ENCODE measurements at regions not wholly inside any gene's neighbourhood (a gene's known extent, or its start where the extent isn't known, plus 50 kb on each side); places are given as distances from the start of the nearest gene placed in this dataset.
"Not testable (repeated sequence)": the region's sequence is repeated elsewhere in the genome, so short reads cannot be mapped to it uniquely, and the experiment has no call there.

DNA sequence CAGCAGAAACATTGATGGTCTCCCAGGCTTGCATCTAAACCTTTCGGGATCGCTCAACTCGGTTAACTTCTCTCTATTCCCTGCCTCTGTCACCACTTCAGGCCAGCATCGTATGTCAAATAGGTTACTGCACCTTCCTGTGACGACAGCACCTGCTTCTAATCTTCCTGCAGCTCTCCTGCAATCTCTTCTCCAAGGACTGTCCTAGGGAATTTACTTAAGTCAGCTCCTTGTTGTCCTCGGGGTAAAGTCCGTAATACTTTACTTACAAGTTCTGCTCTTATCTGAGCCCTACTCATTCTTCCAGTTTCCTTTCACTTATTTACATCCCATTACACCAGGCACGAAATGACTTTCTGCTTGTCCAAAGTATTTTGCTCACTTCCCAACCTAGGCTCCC, 372.7 kb upstream of the AKR1E2 start:
- DNase-seq (ENCODE audit: low read depth in 2 of 3, low spot score in 2 of 3), result no peak

GRCh38 chr10:4450981-4451908, 374.8 kb upstream of the AKR1E2 start:
- no peak for DNase-seq (ENCODE audit: low read depth in 2 of 3, low spot score in 2 of 3)

GRCh38 chr10:4450169-4450568, 375.8 kb upstream of the AKR1E2 start:
- DNase-seq (ENCODE audit: low read depth in 2 of 3, low spot score in 2 of 3), result no peak

- no peak for DNase-seq (ENCODE audit: low read depth in 2 of 3, low spot score in 2 of 3)
Measured at GRCh38 chr10:4448030-4448429, 378.0 kb upstream of the AKR1E2 start.

DNA sequence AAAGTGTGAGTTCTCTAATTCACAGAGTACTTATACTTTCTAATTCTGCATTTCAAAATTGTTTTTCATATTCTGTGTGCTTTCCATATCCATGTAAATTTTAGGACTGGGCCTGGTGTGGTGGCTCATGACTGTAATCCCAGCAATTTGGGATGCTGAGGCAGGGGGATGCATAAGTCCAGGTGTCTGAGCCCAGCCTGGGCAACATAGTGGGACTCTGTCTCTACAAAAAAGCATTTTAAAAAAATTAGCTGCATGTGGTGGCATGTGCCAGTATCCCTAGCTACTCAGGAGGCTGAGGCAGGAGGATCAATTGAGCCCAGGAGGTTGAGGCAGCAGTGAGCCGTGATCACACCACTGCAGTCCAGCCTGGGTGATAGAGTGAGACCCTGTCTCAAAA, 382.6 kb upstream of the AKR1E2 start:
- no peak for DNase-seq (ENCODE audit: low read depth in 2 of 3, low spot score in 2 of 3)

DNA sequence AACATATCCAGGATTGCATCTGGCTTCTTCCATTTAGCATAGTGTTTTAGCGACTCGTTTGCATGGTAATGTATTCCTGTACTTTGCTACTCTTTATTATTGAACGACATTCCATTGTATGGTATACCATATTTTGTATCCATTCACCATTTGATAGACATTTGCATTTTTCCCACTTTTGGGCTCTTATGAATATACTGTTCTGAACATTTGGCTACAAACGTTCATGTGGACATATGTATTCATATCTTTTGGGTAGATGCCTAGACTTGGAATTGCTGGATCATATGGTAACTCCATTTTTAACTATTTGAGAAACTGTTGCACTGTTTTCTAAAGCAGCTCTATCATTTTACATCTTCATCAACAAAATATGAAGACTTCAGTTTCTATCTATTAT, 383.7 kb upstream of the AKR1E2 start:
- no peak for DNase-seq (ENCODE audit: low read depth in 2 of 3, low spot score in 2 of 3)

- no peak for DNase-seq (ENCODE audit: low read depth in 2 of 3, low spot score in 2 of 3)
Measured at GRCh38 chr10:4440260-4440659, 385.7 kb upstream of the AKR1E2 start.

GRCh38 chr10:4437791-4438190, 388.2 kb upstream of the AKR1E2 start:
- DNase-seq (ENCODE audit: low read depth in 2 of 3, low spot score in 2 of 3), result no peak

DNA sequence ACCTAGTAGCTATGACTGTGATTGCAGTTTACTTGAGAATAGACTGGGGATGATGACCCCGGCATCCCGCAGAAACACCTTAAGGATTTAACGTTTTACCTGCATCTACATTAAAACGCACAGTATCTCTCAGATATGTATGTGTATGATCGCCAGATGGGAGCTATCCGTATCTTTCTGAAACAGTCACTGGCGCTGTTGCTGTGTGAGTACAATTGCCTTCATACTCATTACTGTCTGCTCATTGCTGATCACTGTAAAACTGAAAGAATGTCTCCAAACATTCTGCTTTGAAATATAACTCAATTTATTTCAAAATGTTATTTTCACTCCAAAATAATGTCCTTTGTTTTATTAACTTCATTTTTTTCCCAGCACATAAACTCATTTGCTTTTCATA, 388.9 kb upstream of the AKR1E2 start:
- no peak for DNase-seq (ENCODE audit: low read depth in 2 of 3, low spot score in 2 of 3)

DNA sequence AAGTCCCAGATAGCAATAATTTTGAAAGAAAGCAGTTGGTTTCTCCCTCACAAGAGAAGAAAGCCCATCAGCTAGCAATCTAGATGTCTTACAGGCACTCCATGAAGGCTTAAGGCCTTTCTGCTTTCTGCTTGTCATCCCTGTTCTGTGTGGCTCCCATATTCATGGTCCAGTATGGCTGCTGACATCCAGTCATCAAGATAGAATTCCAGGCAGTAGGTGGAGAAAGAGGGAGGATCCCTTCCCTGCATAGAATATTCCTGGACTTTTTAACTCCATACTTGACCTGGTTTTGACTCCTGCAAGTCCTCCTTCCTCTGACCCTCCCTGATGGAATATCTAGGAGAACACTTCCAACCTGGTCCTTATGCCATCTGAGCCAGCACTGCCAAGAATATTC, 389.9 kb upstream of the AKR1E2 start:
- no peak for DNase-seq (ENCODE audit: low read depth in 2 of 3, low spot score in 2 of 3)

DNA sequence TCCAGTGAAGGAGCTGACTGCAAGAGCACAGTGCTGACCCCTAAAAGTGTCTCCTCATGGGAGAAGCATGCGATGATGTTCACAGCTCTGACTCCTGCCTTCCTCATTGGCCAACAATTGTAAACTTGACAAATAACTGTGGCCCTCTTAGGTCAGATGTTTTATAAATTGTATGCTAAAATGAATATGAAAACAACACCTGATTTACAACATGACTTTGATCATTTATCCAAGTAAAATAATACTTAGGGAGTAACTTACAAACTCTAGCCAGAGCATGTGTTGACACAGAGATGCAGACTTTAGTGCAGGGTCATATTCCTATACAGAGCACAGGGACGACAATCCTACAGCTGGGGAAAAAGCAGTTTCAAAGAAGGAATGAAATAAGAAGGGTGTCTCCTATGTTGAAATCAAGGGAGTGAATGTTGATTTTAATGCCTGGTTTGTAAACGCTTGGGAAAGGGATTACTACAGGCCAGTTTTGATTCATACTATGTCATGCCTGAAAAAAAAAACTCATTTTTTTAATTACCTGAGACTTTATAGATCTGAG, 391.4 kb upstream of the AKR1E2 start:
- no peak for DNase-seq (ENCODE audit: low read depth in 2 of 3, low spot score in 2 of 3)

GRCh38 chr10:4434105-4434504, 391.9 kb upstream of the AKR1E2 start:
- DNase-seq (ENCODE audit: low read depth in 2 of 3, low spot score in 2 of 3), result no peak

GRCh38 chr10:4431114-4431863, 394.7 kb upstream of the AKR1E2 start:
- DNase-seq (ENCODE audit: low read depth in 2 of 3, low spot score in 2 of 3), result no peak

- DNase-seq (ENCODE audit: low read depth in 2 of 3, low spot score in 2 of 3), result no peak
Measured at GRCh38 chr10:4429571-4429970, 396.4 kb upstream of the AKR1E2 start.

GRCh38 chr10:4427532-4427931, 398.5 kb upstream of the AKR1E2 start:
- no peak for DNase-seq (ENCODE audit: low read depth in 2 of 3, low spot score in 2 of 3)

GRCh38 chr10:4426866-4427265, 399.1 kb upstream of the AKR1E2 start:
- DNase-seq (ENCODE audit: low read depth in 2 of 3, low spot score in 2 of 3), result no peak

- DNase-seq (ENCODE audit: low read depth in 2 of 3, low spot score in 2 of 3), result no peak
Measured at GRCh38 chr10:4409319-4409718, 416.7 kb upstream of the AKR1E2 start.

- no peak for DNase-seq (ENCODE audit: low read depth in 2 of 3, low spot score in 2 of 3)
Measured at GRCh38 chr10:4407783-4408182, 418.2 kb upstream of the AKR1E2 start.

DNA sequence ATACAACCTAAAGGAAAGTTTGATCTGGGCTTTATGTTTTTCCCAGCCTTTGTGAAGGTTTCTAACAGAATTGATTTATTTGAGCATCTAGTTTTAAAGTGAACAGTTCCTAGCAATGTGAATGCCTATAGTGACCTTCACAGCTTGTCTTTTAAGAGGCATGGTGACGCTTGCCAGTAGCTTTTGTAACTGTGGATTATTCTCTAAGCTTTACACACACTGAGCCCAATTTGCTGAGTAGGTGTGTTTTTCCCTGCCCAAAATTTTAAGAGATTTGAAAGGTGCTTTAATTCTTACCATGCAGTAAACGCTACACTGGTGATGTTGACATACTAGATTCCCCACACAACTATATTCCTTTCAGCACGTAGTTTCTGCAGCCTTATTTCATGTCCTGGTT, 420.2 kb upstream of the AKR1E2 start:
- DNase-seq (ENCODE audit: low read depth in 2 of 3, low spot score in 2 of 3), result no peak

- DNase-seq (ENCODE audit: low read depth in 2 of 3, low spot score in 2 of 3), result no peak
Measured at GRCh38 chr10:4403638-4404252, 422.3 kb upstream of the AKR1E2 start.

DNA sequence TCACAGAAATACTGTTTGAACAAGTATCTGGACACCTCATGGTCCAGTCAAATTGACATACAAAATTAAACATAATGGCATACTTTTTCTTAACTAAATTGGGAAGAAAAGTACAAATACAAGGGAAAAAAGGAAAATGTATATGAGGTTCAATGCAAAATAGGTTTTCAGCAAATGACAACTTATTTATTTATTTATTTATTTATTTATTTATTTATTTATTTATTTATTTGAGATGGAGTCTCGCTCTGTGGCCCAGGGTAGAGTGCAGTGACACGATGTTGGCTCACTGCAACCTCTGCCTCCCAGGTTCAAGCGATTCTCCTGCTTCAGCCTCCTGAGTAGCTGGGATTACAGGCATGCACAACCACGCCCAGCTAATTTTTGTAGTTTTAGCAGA, 424.9 kb upstream of the AKR1E2 start:
- not testable (repeated sequence) for DNase-seq (ENCODE audit: low read depth in 2 of 3, low spot score in 2 of 3)

GRCh38 chr10:4399556-4399955, 426.5 kb upstream of the AKR1E2 start:
- DNase-seq (ENCODE audit: low read depth in 2 of 3, low spot score in 2 of 3), result no peak

All from activated CD8-positive, alpha-beta memory T cell treated with anti-CD3 and anti-CD28 coated beads for 48 hours (primary cell).